AG04450 (cell line): ENCODE measurements at regions not wholly inside any gene's neighbourhood (a gene's known extent, or its start where the extent isn't known, plus 50 kb on each side); places are given as distances from the start of the nearest gene placed in this dataset.

Source experiments
- CTCF ChIA-PET: fragments of 300-600, 350-600 bp; formaldehyde crosslinking; extraction: SDS; loops from one replicate; lab custom pipeline; 2022; ENCODE audit warnings: antibody characterized with exemption, inconsistent platforms; lab: Charles Lee
- POLR2A ChIA-PET: fragments of 350-600 bp; formaldehyde crosslinking; extraction: SDS; loops from one replicate; lab custom pipeline; 2021; ENCODE audit warnings: antibody characterized with exemption, inconsistent platforms; lab: Yijun Ruan, JAX
- DNase-seq: peaks from one replicate; pipeline ENCODE4 v3.0.0-alpha.2; 2011; ENCODE audit warnings: low read depth, low spot score
- H3K27ac ChIP-seq: one replicate; pipeline ENCODE4 v1.5.1; 2012; ENCODE audit warnings: low read depth, low read length, control low read depth
- H3K27me3 ChIP-seq: one replicate; pipeline ENCODE4 v1.6.0; 2012; ENCODE audit warnings: low read length; ENCODE audit not compliant: control insufficient read depth, insufficient read depth
- H3K4me3 ChIP-seq: 2 replicates; pipeline ENCODE4 v1.5.1; 2011; ENCODE audit warnings: mild to moderate bottlenecking, low read depth, low read length, control low read depth
- H3K9me3 ChIP-seq: 2 replicates; pipeline ENCODE4 v1.5.1; 2012; ENCODE audit warnings: low read length; ENCODE audit not compliant: control insufficient read depth, insufficient read depth
- TF ChIP-seq, protein P1 (sequence below): IDR thresholded peaks from 2 replicates; pipeline ENCODE4 v1.5.1; 2011; ENCODE audit warnings: low read depth, low read length, control low read depth, inconsistent platforms

DNA sequence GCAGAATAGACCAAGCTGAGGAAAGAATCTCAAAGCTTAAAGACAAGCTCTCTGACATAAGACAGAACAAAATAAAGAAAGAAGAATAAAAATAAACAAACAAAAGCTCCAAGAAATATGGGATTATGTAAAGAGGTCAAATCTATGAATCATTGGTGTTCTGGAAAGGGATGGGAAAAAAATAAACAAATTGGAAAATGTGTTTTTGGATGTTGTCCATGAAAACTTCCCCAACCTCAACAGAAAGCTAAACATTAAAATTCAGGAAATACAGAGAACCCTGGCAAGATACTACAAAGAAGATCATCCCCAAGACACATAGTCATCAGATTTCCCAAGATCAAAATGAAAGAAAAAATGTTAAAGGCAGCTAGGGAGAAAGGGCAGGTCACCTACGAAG lies 662.0 kb upstream of the CDH18 start:
- H3K27ac ChIP-seq = no peak overlapping the region
- H3K27me3 ChIP-seq = no peaks in the 10 kb centered on the region
- peaks cover 14% of the 10 kb centered on the region for H3K9me3 ChIP-seq
- ChIA-PET POLR2A (no interaction called here), CTCF (no interaction called here)
- no peak overlapping the region for H3K4me3 ChIP-seq
- no peak for DNase-seq
- TF ChIP-seq, protein P1, sequence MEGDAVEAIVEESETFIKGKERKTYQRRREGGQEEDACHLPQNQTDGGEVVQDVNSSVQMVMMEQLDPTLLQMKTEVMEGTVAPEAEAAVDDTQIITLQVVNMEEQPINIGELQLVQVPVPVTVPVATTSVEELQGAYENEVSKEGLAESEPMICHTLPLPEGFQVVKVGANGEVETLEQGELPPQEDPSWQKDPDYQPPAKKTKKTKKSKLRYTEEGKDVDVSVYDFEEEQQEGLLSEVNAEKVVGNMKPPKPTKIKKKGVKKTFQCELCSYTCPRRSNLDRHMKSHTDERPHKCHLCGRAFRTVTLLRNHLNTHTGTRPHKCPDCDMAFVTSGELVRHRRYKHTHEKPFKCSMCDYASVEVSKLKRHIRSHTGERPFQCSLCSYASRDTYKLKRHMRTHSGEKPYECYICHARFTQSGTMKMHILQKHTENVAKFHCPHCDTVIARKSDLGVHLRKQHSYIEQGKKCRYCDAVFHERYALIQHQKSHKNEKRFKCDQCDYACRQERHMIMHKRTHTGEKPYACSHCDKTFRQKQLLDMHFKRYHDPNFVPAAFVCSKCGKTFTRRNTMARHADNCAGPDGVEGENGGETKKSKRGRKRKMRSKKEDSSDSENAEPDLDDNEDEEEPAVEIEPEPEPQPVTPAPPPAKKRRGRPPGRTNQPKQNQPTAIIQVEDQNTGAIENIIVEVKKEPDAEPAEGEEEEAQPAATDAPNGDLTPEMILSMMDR = no peak

- H3K9me3 ChIP-seq = peaks cover 14% of the 10 kb centered on the region
- DNase-seq = no peak
- POLR2A ChIA-PET = no interaction called here
- no peaks in the 10 kb centered on the region for H3K27me3 ChIP-seq
- CTCF ChIA-PET = no interaction called here
- TF ChIP-seq, protein P1 = no peak
- no peak overlapping the region for H3K4me3 ChIP-seq
- no peak overlapping the region for H3K27ac ChIP-seq
These were observed 661.0 kb upstream of the CDH18 start for GRCh38 chr5:20648981-20649380.

DNA sequence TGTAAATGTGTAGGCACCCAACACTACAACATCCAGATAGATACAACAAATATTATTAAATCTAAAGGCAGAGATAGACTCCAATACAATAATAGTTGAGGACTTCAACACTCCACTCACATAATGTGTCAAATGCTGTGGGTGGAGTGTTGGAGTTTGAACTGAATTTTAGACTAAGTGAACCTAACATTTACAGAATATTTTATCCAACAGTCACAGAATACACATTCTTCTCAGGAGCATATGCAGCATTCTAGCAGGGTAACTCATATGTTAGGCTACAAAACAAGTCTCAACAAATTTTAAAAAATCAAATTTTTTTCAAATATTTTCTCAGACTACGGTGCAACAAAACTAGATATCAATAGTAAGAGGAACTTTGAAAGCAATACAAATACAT lies 648.7 kb upstream of the CDH18 start:
- TF ChIP-seq, protein P1 = no peak
- no peaks in the 10 kb centered on the region for H3K27me3 ChIP-seq
- POLR2A ChIA-PET = no interaction called here

DNA sequence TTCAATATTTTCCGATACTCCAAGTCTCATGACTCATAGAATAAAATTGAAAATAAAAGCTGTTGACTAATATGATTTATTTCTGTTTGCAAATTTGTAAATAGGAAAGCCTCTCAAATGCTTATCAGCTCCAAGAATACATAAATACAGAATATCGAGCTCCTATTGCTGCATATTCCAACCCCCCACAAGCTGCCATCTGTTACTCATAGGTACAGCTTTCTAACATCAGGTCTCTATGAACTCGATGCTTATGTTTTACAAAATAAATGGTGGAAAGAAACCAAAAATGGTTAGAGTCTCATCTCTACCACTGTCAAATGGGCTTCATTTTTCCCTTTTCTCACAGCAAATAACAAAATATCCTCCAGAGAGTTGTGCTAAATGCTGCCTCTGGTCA lies 631.6 kb upstream of the CDH18 start:
- DNase-seq = no peak

More for the DNA sequence above, 648.7 kb upstream of the CDH18 start:
- CTCF ChIA-PET = no interaction called here
- no peak for DNase-seq
- Histone ChIP-seq H3K27ac (no peak overlapping the region), H3K9me3 (peaks cover 10% of the 10 kb centered on the region), H3K4me3 (no peak overlapping the region)

GRCh38 chr5:20618340-20618739 lies 630.3 kb upstream of the CDH18 start:
- TF ChIP-seq, protein P1 = no peak
- peaks cover 3% of the 10 kb centered on the region for H3K9me3 ChIP-seq
- DNase-seq = no peak
- CTCF ChIA-PET = no interaction called here
- no peak overlapping the region for H3K4me3 ChIP-seq
- H3K27me3 ChIP-seq = no peaks in the 10 kb centered on the region
- POLR2A ChIA-PET = no interaction called here
- no peak overlapping the region for H3K27ac ChIP-seq

More for the DNA sequence above, 631.6 kb upstream of the CDH18 start:
- POLR2A ChIA-PET = no interaction called here
- no peak overlapping the region for H3K27ac ChIP-seq
- H3K4me3 ChIP-seq = no peak overlapping the region
- CTCF ChIA-PET = no interaction called here
- no peaks in the 10 kb centered on the region for H3K27me3 ChIP-seq
- H3K9me3 ChIP-seq = peaks cover 3% of the 10 kb centered on the region
- TF ChIP-seq, protein P1 = no peak
